ENCODE measurements at regions not wholly inside any gene's neighbourhood (a gene's known extent, or its start where the extent isn't known, plus 50 kb on each side); places are given as distances from the start of the nearest gene placed in this dataset.
A peak's percentile ranks its signal among the peaks of the same experiment; 100 is the strongest.

- Histone ChIP-seq H3K9me2 (ENCODE audit: insufficient read depth) (no peaks in the 10 kb centered on the region), H3F3A (ENCODE audit: insufficient read depth, low read depth) (peaks cover 13% of the 10 kb centered on the region), H3K4me2 (no peak overlapping the region; the same call in 1 of the 2 replicates), H3K4me1 (replicated peaks; ENCODE audit: insufficient read depth) (peaks cover 17% of the 10 kb centered on the region), H3K79me2 (ENCODE audit: low read depth) (no peaks in the 10 kb centered on the region), H3K27ac (peak overlapping the region; percentile 30; the same call in 1 of the 2 replicates), H3K4me3 (no peak overlapping the region), H4K20me1 (ENCODE audit: insufficient read depth) (no peaks in the 10 kb centered on the region), H3K9me3 (ENCODE audit: insufficient read depth, low read depth) (no peaks in the 10 kb centered on the region), H3K36me3 (ENCODE audit: low read depth) (no peaks in the 10 kb centered on the region), H2AFZ (no peak overlapping the region), H3K27me3 (ENCODE audit: insufficient read depth, low read depth) (no peaks in the 10 kb centered on the region)
- TF ChIP-seq, protein P1, sequence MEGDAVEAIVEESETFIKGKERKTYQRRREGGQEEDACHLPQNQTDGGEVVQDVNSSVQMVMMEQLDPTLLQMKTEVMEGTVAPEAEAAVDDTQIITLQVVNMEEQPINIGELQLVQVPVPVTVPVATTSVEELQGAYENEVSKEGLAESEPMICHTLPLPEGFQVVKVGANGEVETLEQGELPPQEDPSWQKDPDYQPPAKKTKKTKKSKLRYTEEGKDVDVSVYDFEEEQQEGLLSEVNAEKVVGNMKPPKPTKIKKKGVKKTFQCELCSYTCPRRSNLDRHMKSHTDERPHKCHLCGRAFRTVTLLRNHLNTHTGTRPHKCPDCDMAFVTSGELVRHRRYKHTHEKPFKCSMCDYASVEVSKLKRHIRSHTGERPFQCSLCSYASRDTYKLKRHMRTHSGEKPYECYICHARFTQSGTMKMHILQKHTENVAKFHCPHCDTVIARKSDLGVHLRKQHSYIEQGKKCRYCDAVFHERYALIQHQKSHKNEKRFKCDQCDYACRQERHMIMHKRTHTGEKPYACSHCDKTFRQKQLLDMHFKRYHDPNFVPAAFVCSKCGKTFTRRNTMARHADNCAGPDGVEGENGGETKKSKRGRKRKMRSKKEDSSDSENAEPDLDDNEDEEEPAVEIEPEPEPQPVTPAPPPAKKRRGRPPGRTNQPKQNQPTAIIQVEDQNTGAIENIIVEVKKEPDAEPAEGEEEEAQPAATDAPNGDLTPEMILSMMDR (conservative IDR thresholded peaks at IDR 0.05): no peak
- no peak for TF ChIP-seq EZH2 (IDR thresholded peaks at IDR 0.05; ENCODE audit: low read depth)
- no TSS peak for BruUV-seq (replicated peaks)
- peak; percentile 5 to 58 for DNase-seq
- intact Hi-C loops (cut with micrococcal nuclease; ENCODE audit: unreplicated experiment): loop anchor here (1.0 kb wide), 1 partner anchor 18 kb away; no protein-coding TSS in a partner anchor
- ChIA-PET CTCF (interaction anchor here (0.9 kb wide), 1 partner anchor 111 kb away, joined by 3 read pairs; no protein-coding TSS in a partner anchor), POLR2A (ENCODE audit: unreplicated experiment) (no interaction called here)
Observed at GRCh38 chr2:18413676-18414396, 146.6 kb downstream of the RDH14 start.

DNA sequence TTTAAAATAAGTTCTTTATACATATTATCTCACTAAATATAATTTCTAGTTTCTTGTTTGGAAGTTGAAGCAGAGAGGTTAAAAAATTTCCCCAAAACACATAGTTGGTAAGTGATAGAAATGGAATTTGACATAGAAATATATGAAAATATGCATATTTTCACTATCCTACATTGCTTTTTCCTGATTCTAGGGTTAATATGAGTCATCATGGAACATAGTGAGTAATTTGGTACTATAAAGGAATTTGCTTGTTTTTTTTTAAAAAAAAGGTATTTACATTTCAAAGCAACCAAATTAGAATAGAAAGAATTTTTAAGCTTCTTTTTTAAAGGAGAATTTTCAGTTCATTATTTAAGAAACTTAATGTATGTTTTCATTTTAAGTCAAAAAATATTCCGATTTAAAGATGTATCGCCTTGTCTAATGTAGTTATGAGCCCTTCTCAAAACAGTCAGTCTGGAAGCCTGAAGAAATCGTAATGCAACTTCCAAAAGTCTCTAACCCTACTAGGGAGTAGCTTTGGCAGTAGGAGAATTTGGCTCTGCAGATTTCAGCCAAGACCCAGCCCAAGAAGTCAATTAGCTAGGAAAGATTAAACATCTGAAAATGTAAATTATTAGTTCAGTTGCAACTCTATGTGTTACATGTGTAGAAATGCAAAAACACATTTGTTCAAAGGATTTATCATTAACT lies 147.3 kb downstream of the RDH14 start:
- Histone ChIP-seq H3K9me3 (ENCODE audit: insufficient read depth, low read depth) (no peaks in the 10 kb centered on the region), H3K4me2 (no peak overlapping the region; the same call in 1 of the 2 replicates), H2AFZ (no peak overlapping the region), H3K9me2 (ENCODE audit: insufficient read depth) (no peaks in the 10 kb centered on the region), H3K36me3 (ENCODE audit: low read depth) (no peaks in the 10 kb centered on the region), H3K4me3 (no peak overlapping the region), H3K27ac (0 out of 2 replicates have a peak overlapping the region, but pooled peaks have one; percentile 30), H3K27me3 (ENCODE audit: insufficient read depth, low read depth) (no peaks in the 10 kb centered on the region), H3K79me2 (ENCODE audit: low read depth) (no peaks in the 10 kb centered on the region), H3F3A (ENCODE audit: insufficient read depth, low read depth) (peaks cover 13% of the 10 kb centered on the region), H4K20me1 (ENCODE audit: insufficient read depth) (no peaks in the 10 kb centered on the region), H3K4me1 (replicated peaks; ENCODE audit: insufficient read depth) (peaks cover 17% of the 10 kb centered on the region)
- no peak for DNase-seq
- ChIA-PET CTCF (interaction anchor here (0.9 kb wide), 1 partner anchor 112 kb away, joined by 3 read pairs; no protein-coding TSS in a partner anchor), POLR2A (ENCODE audit: unreplicated experiment) (no interaction called here)
- no peak for TF ChIP-seq EZH2 (IDR thresholded peaks at IDR 0.05; ENCODE audit: low read depth)
- TF ChIP-seq, protein P1 (conservative IDR thresholded peaks at IDR 0.05): no peak
- BruUV-seq (replicated peaks): no TSS peak
- intact Hi-C loops (cut with micrococcal nuclease; ENCODE audit: unreplicated experiment): loop anchor here (1.0 kb wide), 1 partner anchor 17 kb away; no protein-coding TSS in a partner anchor

DNA sequence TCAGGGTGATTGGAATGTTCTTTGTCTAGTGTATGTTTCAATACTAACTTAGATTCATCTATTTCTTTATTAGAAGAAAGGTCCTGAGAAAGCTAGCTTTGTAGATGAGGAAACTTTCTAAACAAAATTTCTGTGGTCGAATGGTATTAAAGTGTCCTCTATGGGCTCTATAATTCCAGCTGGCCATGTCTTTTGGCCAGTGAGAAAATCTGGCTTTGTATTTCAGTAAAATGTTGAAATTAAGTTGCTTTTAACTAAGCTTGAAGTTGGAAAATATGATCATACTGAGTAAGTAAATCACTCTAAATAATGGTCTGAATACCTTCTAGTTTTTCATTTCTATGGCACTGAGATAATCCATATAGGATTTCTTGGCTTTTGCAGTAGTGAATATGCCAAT lies 148.8 kb downstream of the RDH14 start:
- H3K36me3 ChIP-seq (ENCODE audit: low read depth): no peaks in the 10 kb centered on the region
- H3F3A ChIP-seq (ENCODE audit: insufficient read depth, low read depth): peaks cover 13% of the 10 kb centered on the region
- intact Hi-C loops (cut with micrococcal nuclease; ENCODE audit: unreplicated experiment): no loop called here
- ChIA-PET CTCF (no interaction called here), POLR2A (ENCODE audit: unreplicated experiment) (no interaction called here)
- H3K79me2 ChIP-seq (ENCODE audit: low read depth): no peaks in the 10 kb centered on the region
- BruUV-seq (replicated peaks): no TSS peak
- H3K9me3 ChIP-seq (ENCODE audit: insufficient read depth, low read depth): no peaks in the 10 kb centered on the region
- no peak overlapping the region for H2AFZ ChIP-seq
- DNase-seq: no peak
- no peaks in the 10 kb centered on the region for H4K20me1 ChIP-seq (ENCODE audit: insufficient read depth)
- TF ChIP-seq, protein P1 (conservative IDR thresholded peaks at IDR 0.05): no peak
- no peak for TF ChIP-seq EZH2 (IDR thresholded peaks at IDR 0.05; ENCODE audit: low read depth)
- no peak overlapping the region for H3K4me2 ChIP-seq
- H3K9me2 ChIP-seq (ENCODE audit: insufficient read depth): no peaks in the 10 kb centered on the region
- H3K4me3 ChIP-seq: no peak overlapping the region
- no peak overlapping the region for H3K27ac ChIP-seq
- H3K27me3 ChIP-seq (ENCODE audit: insufficient read depth, low read depth): no peaks in the 10 kb centered on the region
- peaks cover 17% of the 10 kb centered on the region for H3K4me1 ChIP-seq (replicated peaks; ENCODE audit: insufficient read depth)

Measured in PC-9 (cell line).